ENCODE measurements at regions not wholly inside any gene's neighbourhood (a gene's known extent, or its start where the extent isn't known, plus 50 kb on each side); places are given as distances from the start of the nearest gene placed in this dataset.
A peak's percentile ranks its signal among the peaks of the same experiment; 100 is the strongest.
"Not testable (repeated sequence)": the region's sequence is repeated elsewhere in the genome, so short reads cannot be mapped to it uniquely, and the experiment has no call there.

DNA sequence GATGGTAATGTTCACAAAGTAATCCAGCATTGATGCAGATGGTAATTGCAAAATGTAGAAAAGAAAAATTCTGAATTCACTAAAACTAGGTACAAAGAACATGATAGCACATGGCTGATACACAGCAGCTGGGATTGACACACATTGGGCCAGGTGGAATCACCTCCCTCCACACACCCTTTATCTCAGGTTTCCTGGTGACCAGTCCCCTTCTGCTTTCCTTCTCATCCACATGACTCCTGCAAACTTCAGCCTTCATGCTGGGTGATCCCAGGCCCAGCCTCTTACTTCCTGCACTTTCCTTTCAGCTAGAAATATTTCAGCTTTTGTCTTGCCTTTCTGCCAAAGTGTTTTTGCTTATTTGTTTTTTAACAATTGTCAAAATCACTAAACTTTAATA, 246.9 kb downstream of the LNPK start:
- DNase-seq, result no peak

GRCh38 chr2:175750195-175750594, 251.9 kb downstream of the LNPK start:
- DNase-seq, result no peak

DNA sequence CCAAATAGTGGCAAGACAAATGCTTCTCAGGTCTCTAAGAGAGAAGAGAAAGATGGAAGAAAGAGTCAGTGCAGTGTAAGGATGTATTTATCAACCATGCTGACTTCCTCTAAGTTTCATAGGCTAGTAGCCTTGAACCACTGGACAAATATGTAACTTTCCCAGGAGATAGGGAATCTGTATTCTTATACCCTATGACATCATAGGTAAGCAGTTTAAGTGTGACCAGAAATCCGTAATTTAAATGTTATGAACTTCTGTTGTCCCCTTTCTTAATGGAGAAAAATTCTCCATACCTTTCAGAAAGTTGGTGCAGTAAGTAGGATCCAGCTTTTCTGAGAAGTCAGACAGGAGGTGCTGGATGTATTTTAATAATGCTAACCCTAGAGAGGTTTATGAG, 256.2 kb downstream of the LNPK start:
- DNase-seq, result no peak

DNA sequence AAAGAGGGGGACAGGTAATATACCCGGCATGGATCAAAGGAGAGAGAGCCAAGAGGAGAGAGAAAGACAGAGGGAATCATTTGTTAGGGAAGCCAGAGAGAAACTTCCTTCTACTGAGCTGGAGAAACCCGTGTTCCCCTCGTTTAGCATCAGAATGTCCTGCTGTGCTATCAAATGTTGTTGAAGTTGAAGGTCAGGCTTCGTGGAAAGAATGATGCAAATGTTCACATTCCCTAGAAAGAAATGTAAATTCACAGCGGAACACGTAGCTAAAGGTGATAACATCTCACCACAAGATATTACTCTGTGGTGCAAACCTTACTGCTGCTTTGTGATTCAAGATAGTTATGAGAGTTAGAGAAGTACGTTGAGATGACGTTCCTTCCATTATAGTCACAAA, 258.1 kb downstream of the LNPK start:
- DNase-seq, result no peak

GRCh38 chr2:175743011-175743410, 259.1 kb downstream of the LNPK start:
- DNase-seq, result no peak

GRCh38 chr2:175742367-175742766, 259.7 kb downstream of the LNPK start:
- DNase-seq, result peak; percentile 6

DNA sequence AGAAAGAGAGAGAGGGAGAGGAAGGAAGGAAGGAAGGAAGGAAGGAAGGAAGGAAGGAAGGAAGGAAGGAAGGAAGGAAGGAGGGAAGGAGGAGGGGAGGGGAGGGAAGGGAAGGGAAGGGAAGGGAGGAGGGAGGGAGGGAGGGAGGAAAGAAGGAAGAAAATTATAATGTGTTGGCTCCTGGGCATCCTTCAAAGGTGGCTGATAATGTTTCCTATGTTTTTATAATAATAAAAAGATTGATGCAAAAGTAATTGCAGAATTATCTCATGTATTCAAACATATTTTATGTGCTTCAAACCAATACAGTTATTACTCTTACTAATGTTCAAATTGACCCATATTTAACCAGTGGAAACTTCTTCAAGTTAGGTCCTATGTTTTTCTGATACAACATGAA, 260.9 kb downstream of the LNPK start:
- DNase-seq, result no peak

- DNase-seq, result no peak
These were observed 264.2 kb downstream of the LNPK start for GRCh38 chr2:175737722-175738361.

DNA sequence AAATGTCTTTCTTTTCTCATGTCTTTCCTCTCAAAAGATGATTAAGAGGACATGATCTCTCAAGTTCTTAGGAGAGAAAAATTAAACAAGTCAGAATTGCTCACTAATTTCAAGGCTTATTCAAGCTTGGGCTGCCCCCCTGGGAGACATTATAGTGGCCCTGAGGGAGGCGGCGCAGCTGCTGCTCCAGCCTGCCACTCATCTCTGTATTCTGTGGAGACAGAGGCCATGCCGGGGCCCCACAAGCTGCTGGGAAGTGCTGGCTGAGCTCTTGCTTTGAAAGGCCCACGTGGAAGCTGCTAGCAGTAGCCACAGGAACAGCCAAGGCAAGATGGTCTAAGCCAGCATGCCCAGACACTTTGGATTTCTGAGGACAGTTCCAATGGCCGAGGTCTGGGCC, 267.4 kb downstream of the LNPK start:
- DNase-seq, result no peak

GRCh38 chr2:175732531-175732930, 269.5 kb downstream of the LNPK start:
- DNase-seq, result no peak

DNA sequence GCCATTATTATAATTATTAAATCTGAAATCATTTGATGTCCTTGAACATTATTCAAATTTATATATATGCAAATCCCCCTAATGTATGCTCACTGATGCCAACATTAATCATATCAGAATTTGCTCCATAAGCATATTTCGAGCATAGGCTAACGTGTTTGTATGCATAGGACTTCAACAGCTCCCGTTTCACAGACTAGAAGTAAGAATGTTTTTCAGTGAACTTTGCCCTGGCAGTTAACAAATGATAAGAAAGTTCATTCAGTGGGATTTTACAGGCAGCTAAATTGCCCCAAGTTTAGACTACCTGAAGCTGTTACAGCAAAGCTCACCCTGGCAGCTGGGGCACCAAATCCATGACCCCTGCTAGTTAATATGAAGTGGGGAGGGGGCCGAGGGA, 272.0 kb downstream of the LNPK start:
- no peak for DNase-seq

DNA sequence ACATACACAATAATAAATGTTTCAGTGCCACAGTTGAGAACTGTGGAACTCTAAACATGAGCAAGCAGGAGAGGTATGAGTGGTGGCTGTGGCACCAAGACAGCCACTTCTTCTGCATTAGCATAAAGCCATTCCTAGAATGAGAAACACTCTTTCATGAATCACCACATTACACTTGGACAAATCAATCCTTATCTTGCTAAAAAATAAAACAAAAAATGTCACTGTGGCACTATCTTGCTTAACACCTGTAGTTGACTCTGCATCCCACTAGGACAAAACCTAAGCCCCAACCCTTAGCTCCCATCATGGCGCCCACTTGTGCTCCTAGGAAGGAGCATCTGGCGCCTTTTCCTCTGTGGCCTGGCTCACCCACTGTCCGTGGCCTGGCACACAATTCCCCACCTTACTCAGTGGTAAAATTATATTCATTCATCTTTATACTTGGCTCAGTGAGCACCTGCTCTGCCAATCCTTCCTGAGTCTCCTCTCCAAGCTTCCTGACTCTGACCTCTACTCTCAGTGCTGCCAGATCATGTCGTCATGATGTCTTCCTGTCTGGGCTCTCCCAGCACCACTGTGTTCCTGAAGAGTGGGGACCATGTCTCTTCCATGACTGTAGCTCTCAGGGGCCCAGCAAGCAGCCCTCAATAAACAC, 272.9 kb downstream of the LNPK start:
- DNase-seq, result no peak

- DNase-seq, result no peak
These were observed 274.0 kb downstream of the LNPK start for GRCh38 chr2:175728032-175728431.

GRCh38 chr2:175726223-175726622, 275.8 kb downstream of the LNPK start:
- DNase-seq, result no peak

DNA sequence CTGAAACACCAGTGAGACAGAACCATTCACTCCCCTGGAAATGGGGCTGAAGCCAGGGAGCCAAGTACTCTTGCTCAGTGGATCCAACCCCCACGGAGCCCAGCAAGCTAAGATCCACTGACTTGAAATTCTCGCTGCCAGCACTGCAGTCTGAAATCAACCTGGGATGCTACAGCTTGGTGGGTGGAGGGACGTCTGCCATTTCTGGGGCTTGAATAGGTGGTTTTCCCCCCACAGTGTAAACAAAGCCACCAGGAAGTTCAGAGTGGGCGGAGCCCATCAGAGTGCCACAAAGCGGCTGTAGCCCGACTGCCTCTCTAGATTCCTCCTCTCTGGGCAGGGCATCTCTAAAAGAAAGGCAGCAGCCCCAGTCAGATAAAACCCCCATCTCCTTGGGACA, 292.8 kb downstream of the LNPK start:
- no peak for DNase-seq

GRCh38 chr2:175707322-175707721, 294.7 kb downstream of the LNPK start:
- no peak for DNase-seq

- not testable (repeated sequence) for DNase-seq
These were observed 297.5 kb downstream of the LNPK start for GRCh38 chr2:175704568-175704967.

- no peak for DNase-seq
These were observed 304.0 kb downstream of the LNPK start for GRCh38 chr2:175698061-175698460.

DNA sequence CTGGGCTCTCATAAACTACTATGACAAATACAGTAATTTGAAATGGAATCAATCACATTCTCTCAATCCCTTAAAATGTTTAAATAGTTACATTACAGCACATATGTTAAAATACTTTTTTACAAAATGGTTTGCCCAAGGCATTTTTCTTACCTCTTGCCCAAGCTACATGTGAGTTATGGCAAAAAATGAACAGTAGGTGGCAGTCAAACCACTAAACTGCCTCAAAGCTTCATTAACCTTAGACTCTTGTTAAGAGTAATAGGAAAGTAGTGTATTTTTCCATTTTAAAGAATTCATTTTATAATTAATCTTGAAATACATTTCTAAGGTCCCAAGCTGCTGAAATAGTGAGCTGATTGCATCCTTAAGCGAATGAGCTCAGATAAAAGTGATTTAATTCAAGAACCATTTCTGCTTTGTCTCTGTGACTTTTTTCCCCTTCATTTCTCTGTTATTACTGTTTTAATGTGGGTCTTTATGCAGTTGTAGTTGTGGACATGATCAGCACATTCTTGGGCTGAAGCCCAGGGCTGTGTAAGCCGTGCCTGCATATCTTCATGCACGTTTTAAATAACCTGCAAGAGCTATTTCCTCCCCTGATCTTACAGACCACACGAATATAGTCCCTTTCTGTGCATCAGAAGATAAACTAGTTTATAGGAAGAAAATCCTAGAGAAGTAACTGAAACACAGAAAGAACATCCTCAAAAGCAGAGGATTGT, 311.8 kb downstream of the LNPK start:
- peak; percentile 13 for DNase-seq

GRCh38 chr2:175688243-175688642, 313.8 kb downstream of the LNPK start:
- DNase-seq, result no peak

GRCh38 chr2:175687465-175687864, 314.6 kb downstream of the LNPK start:
- DNase-seq, result no peak

- DNase-seq, result no peak
These were observed 316.1 kb downstream of the LNPK start for GRCh38 chr2:175686002-175686401.

GRCh38 chr2:175684466-175684865, 317.6 kb downstream of the LNPK start:
- no peak for DNase-seq

DNA sequence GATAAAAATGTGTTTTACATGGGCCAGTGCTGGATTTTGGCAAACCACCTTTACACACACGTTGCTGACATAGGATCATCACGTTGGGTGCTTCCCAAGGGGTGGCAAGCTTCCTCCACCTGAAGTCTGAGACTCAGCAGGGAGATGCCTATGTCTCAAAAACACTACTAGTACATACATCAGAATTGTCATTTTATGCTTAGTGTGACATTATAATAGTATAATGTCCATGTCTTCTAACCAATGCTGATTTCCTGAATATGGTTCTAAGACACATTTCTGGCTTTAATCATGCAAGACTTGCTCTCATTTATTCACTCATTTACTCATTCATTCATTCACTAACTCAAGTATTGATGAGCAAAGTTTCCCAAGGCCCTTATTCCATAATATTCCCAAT, 322.3 kb downstream of the LNPK start:
- DNase-seq, result no peak

All from NCI-H226 (cell line).